GM21619 (cell line): ENCODE measurements at regions not wholly inside any gene's neighbourhood (a gene's known extent, or its start where the extent isn't known, plus 50 kb on each side); places are given as distances from the start of the nearest gene placed in this dataset.

Experiments used
- ATAC-seq: cut with Tn5 transposase; IDR thresholded peaks from one replicate; pipeline ENCODE4 v1.9.1; 2021; ENCODE audit not compliant: unreplicated experiment

GRCh38 chr6:100138346-100139022 lies 144.5 kb upstream of the MCHR2 start:
- no peak for ATAC-seq

DNA sequence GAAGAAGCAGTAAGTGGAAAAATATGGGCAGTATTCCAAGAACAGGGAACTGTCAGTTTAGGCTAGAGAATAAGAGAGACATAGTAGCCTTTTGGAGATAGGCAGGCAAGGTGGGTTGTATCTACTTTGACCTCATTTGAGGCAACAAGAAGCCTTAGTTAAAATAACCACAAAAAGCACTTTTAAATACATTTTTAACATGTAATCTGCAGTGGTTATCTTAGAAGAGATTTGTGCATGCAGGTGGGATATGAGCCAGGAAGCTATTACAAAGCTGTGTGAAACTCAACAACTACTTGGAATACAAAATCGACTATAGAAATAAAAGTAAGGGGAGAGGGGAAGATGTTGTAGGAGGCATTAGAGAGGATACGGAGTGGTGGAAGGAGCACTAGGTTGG lies 143.7 kb upstream of the MCHR2 start:
- no peak for ATAC-seq

GRCh38 chr6:100136590-100136989 lies 142.6 kb upstream of the MCHR2 start:
- ATAC-seq: no peak

DNA sequence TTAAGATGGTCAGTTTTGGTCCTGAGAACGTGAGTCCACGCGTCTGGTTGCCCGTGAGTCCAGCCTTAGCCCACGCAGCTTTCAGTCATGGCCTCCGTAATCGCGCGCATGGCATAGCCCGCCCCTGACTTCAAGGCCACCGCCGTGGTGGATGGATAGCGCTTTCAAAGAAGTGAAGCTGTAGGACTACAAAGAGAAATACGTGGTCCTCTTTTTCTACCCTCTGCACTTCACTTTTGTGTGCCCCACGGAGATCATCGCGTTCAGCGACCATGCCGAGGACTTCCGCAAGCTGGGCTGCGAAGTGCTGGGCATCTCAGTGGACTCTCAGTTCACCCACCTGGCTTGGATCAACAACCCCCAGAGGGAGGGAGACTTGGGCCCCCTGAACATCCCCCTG lies 142.0 kb upstream of the MCHR2 start:
- no peak for ATAC-seq

GRCh38 chr6:100134703-100135102 lies 140.7 kb upstream of the MCHR2 start:
- ATAC-seq: no peak

- no peak for ATAC-seq
These were observed 140.3 kb upstream of the MCHR2 start for GRCh38 chr6:100134297-100134696.

DNA sequence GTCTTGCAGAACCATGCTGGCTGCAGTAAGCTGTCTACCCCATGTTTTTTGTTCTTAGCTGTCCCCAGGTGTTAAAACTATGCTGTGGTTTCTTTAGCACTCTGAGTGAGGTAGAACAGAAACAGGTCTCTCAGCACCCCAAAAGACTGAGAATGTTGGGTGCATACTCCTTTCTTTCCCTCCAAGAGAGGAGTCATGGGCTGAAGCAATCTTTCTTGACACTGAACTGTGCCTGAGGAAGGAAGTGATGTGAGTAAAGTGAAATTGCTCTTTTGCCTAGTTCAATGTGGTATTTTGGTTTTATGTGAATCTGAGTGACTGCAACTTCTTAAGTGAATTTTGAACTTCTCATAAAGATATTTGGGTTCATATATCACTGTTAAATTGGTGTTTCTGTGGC lies 138.0 kb upstream of the MCHR2 start:
- ATAC-seq: no peak

DNA sequence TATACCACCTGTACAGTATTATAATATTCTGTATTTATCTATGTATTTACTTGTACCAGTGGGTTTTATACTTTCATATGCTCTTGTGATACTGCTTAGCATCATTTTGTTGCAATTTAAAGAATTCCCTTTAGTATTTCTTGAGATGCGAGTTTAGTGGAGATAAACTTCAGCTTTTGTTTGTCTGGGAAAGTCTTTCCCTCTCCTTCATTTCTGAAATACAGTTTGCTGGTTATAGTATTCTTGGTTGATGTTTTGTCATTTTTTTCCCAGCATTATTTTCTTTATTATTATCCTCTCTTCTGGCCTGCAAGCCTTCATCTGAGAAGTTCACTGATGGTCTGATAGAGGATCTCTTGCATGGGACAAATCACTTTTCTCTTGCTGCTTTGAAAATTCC lies 136.6 kb upstream of the MCHR2 start:
- no peak for ATAC-seq

DNA sequence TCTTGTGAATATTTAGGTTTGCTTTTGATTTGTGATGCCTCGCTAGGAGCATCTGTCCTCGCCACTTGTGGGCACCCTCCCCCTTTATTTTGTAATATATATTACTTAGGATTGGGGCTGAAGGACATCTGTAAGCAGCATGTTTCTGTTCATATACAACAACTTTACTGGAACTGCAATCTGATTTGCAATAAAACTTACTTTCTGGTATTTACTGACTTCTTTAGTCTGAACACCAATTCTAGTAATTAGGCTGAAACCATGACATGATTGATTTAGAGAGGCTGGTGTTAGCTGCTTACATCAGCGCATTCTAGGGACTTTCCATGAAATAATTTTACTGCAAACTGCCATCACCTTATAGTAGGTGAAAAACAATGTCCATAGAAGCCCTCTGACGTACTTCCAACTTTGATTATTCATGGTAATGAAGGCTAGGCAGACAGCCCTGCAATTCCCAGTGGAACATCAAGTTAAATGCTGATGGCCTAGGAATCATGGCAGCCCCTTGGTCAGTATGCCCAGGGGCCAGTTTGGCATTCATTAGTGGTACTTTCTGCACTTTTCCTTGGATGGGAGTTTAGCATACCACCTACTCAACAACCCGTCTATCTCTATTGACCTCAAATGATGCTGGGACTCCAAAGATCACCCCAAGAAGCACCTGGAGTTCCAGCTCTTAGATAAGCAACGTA lies 132.9 kb upstream of the MCHR2 start:
- ATAC-seq: no peak

- ATAC-seq: no peak
These were observed 128.0 kb upstream of the MCHR2 start for GRCh38 chr6:100121854-100122609.

DNA sequence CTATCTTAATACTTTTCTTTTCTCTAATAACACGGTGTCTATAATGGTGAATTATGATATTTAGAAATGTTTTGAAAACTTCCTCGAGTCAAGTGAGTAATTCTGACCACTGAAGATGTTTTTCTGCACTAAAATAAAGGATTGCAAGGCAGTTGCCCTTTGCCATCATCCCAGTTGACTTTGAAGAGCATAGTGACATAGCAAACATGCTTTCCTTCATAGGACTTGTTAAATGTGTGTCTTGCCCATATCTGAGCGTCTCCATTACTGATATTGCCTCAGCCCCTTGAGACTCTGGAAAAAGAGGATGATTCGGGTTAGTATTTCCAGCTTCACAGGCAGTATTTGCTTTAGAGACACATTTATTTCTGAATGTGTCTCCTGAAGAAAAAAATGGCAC lies 125.2 kb upstream of the MCHR2 start:
- ATAC-seq: no peak

GRCh38 chr6:100118301-100118700 lies 124.3 kb upstream of the MCHR2 start:
- no peak for ATAC-seq

GRCh38 chr6:100117680-100118079 lies 123.7 kb upstream of the MCHR2 start:
- ATAC-seq: no peak

GRCh38 chr6:100116411-100117194 lies 122.6 kb upstream of the MCHR2 start:
- peak; percentile 74 for ATAC-seq

DNA sequence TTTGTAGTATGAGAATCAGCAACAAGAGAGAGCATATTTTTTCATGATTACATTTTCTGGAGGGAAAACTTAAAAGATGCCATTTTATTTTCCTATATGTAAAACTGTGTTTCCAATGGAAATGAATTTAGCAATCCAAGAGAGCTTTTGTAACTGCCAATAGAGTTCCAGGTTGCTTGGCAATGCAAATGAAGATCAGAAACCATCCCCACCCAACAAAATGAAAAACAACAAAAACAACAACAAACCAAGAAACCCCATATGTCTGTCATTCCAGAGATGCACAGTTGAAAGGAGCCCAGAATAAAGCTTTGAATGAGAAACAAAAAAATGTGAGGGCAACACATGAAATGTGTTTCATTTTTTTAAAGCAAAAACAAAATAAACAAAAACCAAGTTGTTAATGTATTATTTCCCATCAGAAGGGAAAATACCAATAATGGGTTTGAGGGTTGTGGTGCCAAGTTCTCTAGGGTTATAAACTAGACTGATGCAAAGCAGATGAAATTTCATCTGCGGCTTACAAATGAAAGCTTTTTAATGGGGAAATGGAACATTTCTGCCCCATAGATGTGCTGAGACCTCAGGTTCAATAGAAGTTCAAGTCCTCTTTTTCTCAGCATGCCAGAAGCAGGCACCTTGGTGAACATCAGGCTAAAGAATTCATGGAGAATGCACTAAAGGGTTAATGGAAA lies 121.5 kb upstream of the MCHR2 start:
- ATAC-seq: no peak

DNA sequence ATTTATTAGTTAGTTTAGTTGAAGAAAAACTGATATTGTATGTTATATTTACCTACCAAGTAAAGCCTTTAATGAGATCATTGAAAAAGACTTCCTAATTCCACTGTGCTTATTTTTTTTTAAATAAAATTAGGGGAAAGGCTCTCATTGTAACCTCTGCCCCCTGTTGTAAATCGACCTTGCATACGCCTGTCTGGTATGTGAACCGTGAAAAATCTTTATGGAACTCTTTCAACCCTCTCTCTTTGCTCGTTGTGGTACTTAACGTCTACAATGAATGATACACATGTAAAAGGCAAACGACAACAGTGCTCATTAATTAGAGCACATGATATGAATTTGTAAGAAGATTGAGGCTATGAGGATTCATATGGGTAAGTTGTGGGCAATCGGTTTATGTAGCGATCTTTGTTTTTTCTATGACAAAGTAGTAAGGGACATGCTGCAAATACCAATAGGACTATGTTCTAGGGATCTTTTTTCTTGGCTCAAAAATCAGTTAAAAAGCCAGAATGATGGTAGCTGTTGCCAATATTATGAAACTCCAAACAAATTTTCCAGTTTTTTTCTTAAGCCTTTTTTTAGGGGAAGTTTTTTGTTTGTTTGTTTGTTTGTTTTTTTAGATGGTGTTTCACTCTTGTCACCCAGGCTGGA lies 119.0 kb upstream of the MCHR2 start:
- ATAC-seq: no peak

DNA sequence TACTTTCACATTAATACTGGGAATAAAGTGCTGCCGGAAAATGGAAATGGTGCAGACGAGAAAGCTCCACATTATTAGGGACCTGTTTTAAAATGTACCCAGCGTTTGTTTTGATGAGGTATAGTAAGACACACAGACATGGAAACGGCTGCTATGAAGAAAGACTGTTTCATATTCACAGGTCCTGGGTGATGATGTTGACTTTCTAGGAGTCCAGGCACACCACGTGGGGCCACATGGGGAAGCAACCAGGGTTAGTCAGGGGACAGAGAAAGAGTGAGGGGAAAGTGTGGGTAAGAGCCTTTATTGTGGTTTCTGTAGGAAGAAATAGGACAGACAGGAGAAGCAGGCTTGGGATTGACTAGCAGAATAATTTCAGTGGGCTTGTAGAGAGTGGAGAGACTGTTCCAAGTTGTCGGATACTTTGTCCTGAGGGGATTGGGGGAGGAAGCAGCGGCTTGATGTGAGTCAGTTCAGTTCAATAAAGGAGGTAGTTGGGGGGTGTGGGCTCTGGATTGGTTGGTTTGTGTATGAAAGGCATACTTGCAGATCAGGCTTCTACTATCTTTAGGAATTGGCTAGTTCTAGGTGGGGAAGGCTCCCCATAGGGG lies 112.0 kb upstream of the MCHR2 start:
- no peak for ATAC-seq

GRCh38 chr6:100105138-100105537 lies 111.1 kb upstream of the MCHR2 start:
- peak; percentile 77 for ATAC-seq

DNA sequence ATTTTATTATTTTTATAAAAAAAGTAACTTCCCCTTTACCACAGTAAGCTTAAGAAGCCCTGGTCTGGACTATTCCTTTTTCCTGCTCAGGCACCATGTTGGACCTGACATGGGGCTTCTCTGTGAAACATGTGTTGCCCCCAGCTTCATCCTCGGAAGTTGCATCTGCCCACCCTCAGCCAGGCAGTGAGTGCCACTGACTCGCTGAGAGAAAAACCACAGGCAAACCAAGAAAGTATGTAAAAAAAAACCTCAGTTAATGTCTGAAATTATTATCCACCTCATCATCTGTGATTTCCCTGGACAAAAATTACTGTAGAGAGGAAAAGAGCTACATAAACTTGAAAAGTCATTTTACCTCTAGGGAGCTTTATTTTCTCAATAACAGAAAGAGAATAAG lies 109.9 kb upstream of the MCHR2 start:
- no peak for ATAC-seq

- no peak for ATAC-seq
These were observed 109.2 kb upstream of the MCHR2 start for GRCh38 chr6:100103194-100103593.
